Fibroblast of mammary gland (primary cell): ENCODE measurements at regions not wholly inside any gene's neighbourhood (a gene's known extent, or its start where the extent isn't known, plus 50 kb on each side); places are given as distances from the start of the nearest gene placed in this dataset.

Experiments used
- DNase-seq: peaks from one replicate; pipeline ENCODE4 v3.0.0-alpha.2; 2010; ENCODE audit warnings: low read depth
- H3K4me3 ChIP-seq: 2 replicates; pipeline ENCODE4 v1.5.1; 2011; ENCODE audit warnings: low read depth, mild to moderate bottlenecking, low read length, moderate library complexity; ENCODE audit not compliant: control insufficient read depth
- CTCF ChIP-seq: conservative IDR thresholded peaks from 2 replicates; pipeline ENCODE4 v1.5.1; 2011; ENCODE audit warnings: low read depth, low read length, inconsistent platforms; ENCODE audit not compliant: control insufficient read depth, insufficient read depth

- no peak overlapping the region for H3K4me3 ChIP-seq
- DNase-seq = peak; percentile 16
- no peak for TF ChIP-seq CTCF
Observed at GRCh38 chr5:158100373-158100888, 241.5 kb upstream of the CLINT1 start.

GRCh38 chr5:158099571-158100105 lies 240.7 kb upstream of the CLINT1 start:
- no peak for DNase-seq
- no peak overlapping the region for H3K4me3 ChIP-seq
- TF ChIP-seq CTCF = no peak

GRCh38 chr5:158096835-158097234 lies 237.9 kb upstream of the CLINT1 start:
- no peak for TF ChIP-seq CTCF
- no peak for DNase-seq
- H3K4me3 ChIP-seq = no peak overlapping the region

- no peak overlapping the region for H3K4me3 ChIP-seq
- no peak for TF ChIP-seq CTCF
- no peak for DNase-seq
Observed at GRCh38 chr5:158086856-158087255, 227.9 kb upstream of the CLINT1 start.

GRCh38 chr5:158084292-158084691 lies 225.3 kb upstream of the CLINT1 start:
- TF ChIP-seq CTCF = no peak

GRCh38 chr5:158082696-158083287 lies 223.8 kb upstream of the CLINT1 start:
- no peak for TF ChIP-seq CTCF
- no peak overlapping the region for H3K4me3 ChIP-seq
- no peak for DNase-seq

More at GRCh38 chr5:158084292-158084691, 225.3 kb upstream of the CLINT1 start:
- no peak overlapping the region for H3K4me3 ChIP-seq
- DNase-seq = peak; percentile 86
